CD1c-positive myeloid dendritic cell (primary cell): ENCODE measurements at regions not wholly inside any gene's neighbourhood (a gene's known extent, or its start where the extent isn't known, plus 50 kb on each side); places are given as distances from the start of the nearest gene placed in this dataset.
A peak's percentile ranks its signal among the peaks of the same experiment; 100 is the strongest.

Experiments used
- DNase-seq: peaks from one replicate; pipeline ENCODE4 v3.0.0-alpha.2; 2016; ENCODE audit errors: extremely low spot score

DNA sequence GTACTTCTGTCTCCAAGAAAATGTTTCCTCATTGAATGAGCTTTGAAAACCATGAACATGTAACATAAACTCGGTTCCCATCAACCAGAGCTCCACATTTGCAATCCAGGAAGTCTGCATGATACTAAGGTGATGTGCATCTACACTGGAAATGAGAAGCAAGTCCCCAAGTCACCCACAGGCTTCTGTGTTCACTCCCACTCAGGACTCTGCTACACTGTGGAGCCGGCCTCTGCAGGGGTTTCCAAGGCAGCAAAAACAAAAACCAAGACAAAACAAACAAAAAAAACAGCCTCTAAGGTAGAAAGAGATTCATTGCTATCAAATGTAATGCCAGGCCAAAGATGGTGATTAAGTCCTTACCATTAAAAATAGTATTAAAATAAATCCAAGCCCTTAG is 593.7 kb downstream of the IRX1 start:
- DNase-seq = peak; percentile 21

DNA sequence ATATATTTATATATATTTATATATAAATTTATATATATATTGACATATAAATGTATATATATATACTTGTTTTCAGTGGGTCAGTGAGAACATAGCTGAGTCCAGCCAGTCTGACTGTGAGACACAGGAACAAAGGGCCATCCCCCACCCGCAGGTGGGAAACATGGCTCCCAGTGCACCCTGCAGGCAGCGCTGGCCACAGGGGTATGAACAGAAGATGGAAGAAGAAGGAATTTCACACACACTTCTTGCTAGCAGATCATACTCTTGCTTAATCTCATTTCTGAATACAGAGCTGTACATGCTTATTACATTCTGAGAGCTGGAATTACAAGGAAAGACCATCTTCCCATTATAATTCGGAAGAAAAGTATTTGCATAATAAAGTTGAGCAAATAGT is 595.4 kb downstream of the IRX1 start:
- no peak for DNase-seq

DNA sequence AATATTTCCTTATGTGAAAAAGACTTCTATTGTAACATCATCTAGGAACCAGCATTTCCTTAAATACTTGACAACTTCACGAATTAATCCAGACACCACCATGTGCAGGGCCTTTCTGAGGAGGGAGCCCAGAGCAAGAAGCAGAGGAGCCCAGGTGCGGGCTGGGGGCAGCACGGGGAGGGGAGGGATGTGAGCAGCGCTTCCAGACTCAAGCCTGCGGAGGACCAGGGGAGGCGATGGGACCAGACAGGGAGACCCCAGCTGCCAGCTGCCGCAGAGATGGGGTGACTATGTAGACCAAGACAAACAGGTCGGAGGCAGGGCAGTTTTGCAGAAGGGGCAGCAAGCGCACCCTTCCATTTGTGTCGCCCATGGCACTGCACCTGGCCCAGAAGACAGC is 596.1 kb downstream of the IRX1 start:
- DNase-seq = no peak

DNA sequence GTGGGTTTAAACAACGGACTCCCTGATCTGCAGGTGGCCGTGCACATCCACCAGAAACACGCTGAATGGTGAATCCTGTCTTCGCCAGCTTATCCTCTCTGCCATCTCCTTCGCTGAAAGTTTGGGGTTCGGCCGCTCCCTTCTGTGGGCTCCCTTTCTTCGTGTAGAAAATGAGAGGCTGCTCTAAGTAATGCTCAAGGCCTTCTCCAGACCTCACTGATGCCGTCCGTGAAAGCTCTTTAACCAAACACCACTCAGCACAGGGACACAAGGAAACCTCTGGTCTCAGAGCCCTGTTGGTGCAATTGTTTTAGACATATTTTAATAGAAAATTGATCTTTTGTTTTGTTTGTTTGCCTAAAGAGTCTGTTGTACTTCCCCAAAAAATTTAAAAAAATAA is 596.5 kb downstream of the IRX1 start:
- no peak for DNase-seq

DNA sequence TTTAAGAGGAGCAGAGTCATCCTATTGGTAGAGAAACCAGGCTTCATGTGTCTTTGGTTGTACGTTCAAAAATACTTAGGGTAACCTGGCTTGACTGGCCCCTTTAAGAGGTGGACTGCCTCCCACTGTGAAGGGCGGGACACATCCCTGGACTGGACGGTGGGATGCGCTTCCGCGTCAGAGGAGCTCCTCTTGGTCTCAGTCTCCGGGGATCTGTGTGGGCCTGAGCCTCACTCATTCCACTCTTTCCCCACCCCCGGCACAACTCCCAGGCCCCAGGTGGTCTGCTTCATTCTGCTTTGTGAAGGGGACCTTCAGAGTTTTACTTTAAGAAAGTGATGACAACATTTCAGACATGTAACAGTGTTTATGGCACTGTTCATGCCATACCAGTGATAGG is 601.1 kb downstream of the IRX1 start:
- DNase-seq = no peak

DNA sequence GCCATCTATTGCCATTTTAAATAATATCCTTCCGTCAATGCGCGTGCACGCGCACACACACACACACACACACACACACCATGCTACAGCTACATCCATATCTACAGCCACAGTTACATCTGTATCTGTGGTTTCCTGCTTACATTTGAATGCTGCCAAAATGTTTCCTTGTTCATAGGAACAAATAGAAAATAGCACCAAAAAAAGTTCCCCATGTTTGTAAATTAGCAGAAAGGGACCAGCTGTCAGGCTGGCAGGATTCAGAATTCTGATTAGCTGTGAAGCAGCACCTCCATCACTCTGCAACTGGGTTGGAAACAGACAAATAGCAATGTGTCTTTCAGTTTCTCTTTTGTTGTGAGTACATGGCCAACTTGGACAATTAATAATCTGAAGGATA is 601.5 kb downstream of the IRX1 start:
- no peak for DNase-seq

DNA sequence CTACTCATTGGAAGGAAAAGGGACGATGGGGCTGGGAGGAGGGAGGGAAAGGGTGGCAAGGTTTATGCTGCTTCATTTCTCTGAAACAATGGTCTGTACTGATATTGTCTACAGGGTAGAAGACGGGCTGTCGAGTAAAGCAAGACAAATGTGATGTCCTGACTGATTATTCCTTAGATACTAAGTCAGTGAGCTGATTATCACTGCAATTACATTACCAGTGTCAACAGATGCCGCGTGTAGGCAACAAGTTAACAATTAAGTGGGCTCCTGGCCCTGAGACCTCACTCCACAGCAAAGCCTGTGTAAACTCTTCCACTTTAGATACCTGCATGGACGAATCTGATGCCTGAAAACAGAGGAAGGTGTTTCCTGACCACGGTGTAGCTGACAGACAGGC is 602.8 kb downstream of the IRX1 start:
- no peak for DNase-seq

DNA sequence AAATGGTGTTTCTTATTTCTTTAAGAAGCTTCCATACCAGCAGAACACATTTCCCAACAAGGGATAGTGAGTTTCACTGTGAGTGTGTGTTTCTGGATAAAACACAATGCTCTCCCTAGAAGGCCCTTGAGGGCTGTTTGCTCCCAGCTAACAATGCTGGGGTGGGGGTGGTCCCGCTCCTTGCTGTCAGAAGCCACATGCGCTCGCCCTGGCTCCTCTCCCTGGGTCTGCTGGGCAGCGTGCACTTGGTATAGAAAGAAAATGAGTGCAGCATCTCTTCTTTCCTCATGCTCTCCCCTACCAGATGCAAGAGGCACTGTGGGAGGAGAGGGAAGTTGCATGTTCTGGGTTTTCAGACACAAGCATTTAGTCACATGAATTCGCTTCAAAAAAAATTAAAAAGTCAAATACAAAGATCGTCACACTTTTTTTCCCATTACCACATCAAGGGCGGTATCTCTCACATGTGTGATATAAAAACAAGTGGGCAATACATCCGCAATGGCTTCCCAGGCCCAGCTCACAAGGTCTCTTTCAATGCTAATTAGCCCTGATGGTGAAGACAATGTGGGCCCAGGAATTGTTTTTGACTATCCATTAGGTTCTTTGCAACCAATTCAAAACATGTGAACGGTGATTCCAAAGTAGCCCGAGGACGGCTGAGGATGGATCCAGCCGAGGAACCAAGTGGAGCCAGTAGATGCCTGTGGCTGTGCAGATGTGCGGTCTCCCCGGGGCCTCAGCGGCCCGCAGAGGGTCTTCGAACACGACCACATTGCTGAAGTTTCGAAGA is 603.6 kb downstream of the IRX1 start:
- DNase-seq = no peak

DNA sequence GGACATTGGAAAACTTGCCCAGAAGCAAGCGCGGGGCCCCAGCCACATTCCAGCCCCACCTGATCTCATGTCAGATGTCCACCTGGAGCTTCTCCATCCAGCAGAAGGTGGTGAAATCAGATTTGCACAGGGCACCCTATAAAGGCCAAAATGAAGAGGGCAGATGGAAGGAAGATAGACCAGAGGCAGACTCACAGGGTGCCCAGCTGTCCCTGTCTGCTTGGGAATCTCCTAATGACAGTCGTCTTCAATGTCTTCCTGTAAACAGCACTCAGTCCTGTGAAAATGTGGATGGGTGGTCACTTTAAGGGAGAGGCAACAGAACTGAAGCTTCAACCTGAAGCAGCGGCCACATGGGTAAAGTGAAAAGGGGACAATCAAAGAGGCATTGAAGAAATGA is 607.5 kb downstream of the IRX1 start:
- DNase-seq = no peak

DNA sequence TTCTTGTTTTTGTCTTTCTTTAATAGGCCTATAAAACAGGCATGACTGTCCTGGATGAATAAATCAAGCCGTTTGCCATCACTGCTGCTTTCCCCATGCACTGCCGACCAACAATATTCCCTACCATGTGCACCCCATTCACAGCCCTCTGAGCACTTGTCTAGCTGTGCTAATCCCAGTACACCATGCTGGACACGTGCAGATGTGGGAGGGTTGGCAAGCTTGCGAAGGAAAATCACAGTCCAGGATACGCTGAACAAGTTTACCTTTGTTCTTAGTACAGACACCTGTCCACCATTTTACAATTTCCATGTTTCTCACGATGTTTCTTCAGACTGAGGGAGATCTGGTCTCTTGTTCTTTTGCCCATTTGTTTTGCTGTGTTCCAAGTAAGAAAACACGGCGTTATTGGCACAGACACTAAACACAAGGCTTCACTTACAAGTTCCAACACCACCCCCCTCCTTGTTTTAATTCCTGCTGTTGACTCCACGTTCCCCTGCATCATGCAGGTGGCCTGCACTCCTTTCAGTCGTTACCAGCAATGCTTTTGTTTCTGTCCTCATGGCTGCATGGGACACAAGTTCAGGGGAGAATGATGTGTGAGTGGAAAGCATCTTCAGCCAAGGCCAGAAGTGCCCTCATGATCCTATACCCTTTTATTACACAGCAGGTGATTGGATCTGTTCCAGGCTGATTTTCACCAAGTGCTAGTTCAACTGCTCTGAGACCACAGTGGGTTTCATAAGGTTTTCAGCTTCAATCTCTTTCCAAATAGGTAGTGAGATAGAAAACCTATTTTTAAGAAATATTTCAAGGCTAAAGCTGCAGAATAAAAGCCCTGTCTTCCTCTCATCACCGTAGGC is 608.9 kb downstream of the IRX1 start:
- no peak for DNase-seq

DNA sequence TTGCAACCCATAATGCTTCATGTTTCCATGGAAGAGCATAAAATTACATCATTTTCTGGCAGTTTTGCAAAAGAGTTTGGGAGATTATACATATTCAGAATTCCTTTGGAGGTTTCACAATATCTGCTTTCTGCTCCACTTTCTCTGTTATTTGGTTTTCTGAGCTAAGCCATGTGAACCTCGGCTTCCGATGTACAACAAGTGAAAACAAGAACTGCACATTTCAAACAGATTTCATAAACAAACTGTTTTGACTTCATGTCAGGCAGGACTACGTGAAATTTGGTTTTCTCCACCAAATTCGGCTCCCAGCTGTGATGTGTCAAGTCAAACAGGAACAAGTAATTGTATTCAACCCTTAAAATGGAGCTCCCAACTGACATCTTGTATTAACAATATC is 609.8 kb downstream of the IRX1 start:
- no peak for DNase-seq

DNA sequence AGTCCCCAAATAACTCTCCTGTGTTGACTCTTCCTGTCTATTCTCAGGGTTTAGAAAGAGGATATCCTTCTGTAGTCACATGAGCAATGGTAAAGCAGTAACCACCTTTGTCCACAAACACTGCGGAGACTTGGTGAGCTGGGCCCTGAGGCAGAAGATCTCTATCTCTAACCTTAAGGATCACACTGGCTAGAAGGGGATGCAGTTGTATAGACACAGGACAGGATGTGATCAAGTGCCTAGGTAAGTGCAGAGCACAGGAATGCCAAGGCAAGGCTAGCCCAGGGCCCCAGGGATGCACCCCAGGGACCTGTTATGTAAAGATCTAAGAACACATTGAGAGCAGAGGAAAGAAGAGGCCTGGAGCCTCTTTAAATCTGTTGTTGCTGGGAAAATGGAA is 610.5 kb downstream of the IRX1 start:
- no peak for DNase-seq

DNA sequence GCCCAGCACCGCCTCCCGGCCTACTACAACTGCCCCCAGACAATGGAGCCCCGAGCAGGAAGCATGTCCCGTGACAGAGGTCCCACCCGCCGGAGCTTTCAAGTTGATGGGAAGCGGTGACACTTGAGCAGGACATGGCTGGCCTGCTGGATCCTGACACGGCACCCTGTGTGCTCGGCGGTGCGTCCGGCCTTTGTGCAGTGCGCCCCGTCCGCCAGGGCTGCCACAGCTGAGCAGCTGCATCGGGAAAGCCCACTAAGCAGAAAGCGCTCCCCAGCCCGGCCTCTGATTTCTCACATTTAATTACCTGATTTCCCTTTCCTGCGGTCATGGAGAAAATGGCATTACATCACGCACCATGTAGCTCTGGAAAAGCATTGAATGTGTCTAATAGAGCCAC is 611.9 kb downstream of the IRX1 start:
- DNase-seq = no peak

DNA sequence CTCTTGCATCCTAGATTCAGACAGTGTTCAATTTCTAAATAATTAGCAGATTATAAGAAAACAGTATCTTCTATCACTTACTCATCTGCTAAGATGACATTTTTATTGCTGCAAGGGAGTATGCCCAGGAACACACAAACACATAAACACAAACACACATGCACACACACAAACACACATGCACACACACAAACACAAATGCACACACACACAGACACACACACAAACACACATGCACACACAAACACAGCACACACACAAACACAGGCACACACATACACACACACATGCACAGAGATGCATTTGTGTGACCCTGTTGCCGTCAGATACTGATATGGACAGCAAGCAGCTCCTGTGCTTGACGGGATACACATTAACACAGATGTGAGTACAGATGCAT is 612.9 kb downstream of the IRX1 start:
- DNase-seq = no peak

DNA sequence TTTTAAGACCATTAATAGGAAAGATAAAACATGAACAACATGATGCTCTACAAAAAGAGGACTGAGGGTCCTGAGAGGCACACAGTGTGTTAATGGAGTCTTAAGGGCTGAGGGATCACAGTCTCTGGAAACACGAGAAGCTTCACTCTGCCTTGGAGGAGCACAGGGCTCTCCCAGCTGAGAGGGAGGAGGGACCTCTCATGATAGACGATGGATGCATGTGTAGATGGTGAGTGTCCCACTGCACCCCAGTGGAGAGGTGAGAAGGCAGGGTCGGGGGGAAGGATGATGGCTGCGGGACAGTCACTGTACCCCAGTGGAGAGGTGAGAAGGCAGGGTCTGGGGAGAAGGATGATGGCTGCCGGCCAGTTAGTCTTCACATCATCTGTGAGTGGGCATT is 613.4 kb downstream of the IRX1 start:
- DNase-seq = no peak

DNA sequence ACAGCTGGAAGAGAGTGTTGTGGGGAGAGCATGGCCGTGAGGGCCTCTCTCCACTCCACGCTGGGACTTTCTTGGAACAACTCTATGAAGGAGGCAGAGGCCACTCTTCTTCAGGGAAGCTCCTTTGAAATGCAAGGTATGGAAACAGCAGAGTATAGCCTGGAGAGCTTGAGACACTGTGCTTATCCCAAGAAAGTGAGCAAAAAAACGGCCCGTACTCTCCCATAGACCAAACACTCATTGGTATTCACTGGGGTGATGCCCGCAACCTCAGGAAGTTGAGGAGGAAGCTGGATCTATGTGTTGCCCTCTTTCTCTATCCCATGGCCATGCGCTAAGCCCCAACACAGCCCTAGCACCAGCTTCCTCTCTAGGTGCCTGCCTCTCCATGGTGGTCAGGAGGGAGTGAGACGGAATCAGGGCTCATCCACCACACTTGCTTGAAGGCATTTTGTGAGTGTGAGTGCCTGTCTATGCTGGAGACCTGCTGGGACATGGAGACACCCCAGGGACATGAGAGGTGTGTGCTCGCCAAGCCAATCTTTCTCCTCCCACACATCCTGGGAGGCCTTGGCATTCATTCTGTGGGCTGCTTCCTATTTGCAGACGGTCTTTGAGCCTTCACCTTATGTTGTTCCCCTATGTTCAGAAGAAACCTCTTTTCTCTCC is 616.6 kb downstream of the IRX1 start:
- DNase-seq = no peak

DNA sequence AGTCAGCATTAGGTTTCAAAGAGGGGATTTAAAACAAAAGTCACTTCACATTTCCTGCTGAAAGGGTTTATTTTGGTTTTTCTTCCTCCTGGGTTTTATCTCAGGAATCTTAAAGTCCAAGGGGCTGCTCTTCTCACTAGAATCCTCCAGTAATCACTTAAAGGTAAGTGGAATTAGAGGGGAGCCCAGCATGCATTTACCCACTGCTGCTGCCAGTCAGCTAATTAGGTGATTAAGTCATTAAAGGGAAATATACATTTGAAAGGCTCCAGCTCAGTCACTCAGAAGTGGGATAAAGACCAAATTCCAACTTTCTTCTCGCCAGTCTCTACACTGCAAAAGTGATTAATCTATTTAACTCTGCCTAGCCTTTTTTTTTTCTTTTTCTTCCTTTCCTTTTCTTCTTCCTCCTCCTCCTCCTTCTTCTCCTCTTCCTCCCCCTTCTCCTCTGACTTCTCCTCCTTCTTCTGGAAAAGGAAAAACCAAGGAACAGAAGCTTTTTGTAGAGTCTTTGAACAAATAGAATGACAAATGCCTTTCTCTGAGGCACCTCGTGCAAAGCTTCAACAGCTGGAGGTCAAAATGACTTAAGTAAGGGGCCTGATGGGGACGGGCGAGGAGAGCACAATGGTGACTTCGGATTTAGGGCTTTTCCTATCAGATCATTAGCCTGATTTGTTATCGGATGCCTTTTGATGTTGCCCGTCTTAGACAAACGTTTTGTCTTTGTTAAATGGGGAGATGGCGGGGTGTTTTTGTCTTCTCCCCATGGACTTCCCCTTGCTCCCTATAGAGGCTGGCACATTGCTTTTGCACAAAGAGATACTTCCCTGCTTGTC is 617.6 kb downstream of the IRX1 start:
- DNase-seq = no peak

DNA sequence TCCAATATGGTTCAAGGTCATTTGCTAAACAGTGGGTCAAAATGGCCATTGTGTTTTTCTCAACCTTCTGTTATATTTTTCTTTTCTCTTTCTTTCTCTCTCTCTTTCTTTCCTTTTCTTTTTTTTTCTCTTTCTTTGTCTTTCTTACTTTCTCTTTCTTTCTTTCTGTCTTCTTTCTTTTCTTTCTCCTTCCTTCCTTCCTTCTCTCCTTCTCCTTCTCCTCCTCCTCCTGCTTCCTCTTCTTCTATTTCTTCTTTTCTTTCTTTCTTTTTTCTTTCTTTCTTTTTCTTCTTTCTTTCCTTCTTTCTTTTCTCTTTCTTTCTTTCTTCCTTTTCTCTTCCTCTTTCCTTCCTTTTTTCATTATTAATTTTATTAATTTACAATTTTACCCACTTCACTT is 619.5 kb downstream of the IRX1 start:
- no peak for DNase-seq

DNA sequence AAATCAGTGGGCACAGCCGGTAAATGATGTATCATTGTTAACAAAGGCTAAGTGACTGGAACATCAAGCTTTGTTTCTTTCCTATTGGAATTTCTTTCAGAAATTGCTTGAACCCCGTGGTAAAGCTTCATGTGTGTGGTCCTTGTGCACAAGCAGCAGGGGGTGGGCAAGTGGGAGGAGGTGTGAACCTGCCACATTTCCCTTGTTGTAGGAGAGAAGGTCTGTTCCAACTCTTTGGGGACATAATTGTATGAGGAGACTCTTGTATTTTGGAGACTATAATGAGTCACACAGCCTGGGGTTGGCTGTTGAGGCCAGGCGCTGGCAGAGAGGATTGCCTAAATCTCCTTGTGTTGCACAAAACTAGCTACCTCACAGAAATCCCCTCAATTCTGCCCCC is 620.5 kb downstream of the IRX1 start:
- DNase-seq = no peak

DNA sequence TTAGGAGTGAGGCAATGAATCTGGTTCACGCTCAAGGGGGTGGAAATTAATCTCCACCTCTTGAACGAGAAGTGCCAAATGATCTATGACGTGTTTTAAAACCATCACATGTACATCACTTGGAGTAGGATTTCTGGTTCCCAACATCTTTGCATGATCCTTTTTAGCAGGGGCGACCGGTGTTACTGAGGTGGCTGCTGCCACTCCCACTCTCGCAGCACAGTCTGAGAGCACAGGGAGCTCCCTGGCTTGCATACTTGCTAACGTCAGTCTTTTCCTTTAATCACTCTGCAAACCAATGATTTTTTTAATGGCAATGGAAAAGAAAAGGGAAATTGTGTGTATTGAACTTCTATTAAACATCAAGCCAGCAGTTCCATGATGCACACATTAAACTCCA is 624.4 kb downstream of the IRX1 start:
- no peak for DNase-seq

DNA sequence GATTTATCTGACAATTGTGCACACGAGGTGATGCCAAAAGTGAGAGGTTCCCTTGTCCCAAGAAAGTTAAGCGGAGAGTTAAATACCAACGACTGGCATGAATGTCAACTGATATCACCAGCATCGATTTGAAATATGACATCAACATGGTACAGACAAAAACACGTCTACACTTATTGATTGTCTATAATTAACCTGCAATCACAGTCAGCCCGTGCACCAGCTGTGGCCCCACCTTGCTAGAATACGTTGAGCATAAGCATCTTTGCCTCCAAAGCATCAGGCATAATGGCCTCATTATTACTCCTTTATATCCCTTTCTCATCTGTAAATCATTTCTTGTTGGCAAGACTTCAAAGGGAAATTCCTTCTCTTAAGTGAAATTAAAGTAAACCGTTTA is 625.4 kb downstream of the IRX1 start:
- DNase-seq = no peak

DNA sequence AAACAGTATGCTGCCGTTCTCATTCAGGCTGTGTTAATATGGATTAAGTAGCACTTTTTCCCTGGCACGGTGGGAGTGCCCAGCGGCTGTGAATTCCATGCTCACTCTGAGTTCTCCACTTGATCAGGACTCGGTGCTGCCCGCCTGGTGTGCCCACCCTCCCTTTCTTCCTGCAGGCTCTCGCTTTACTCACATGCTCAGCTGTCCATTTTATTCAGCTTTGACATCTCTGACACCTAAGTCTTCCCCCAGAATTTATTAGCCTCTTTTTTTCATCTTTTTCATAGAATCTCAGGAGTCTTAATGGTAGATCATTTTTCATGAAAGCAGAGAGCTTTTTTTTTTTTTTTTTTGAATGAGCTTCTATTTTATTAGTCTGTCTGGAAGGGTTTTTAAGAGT is 626.5 kb downstream of the IRX1 start:
- no peak for DNase-seq
